ENCODE measurements at regions not wholly inside any gene's neighbourhood (a gene's known extent, or its start where the extent isn't known, plus 50 kb on each side); places are given as distances from the start of the nearest gene placed in this dataset.

GRCh38 chr10:71075759-71076472, 136.5 kb upstream of the UNC5B start:
- FAIRE-seq (no peak), ATAC-seq (no peak), DNase-seq (ENCODE audit: extremely low read depth in 1 of 4, low spot score in 3 of 4) (no peak)
- no peaks in the 10 kb centered on the region for H3K79me2 ChIP-seq (ENCODE audit: control insufficient read depth, insufficient read depth, low read length)
- peaks cover 34 to 84% of the 10 kb centered on the region in 2 experiments for H3K27me3 ChIP-seq (ENCODE audit: control insufficient read depth in 2 of 2, insufficient read depth in 2 of 2, low read length in 2 of 2)
- no peak overlapping the region for H3K9ac ChIP-seq (ENCODE audit: insufficient read depth in 1 of 2, low read depth in 2 of 2, low read length in 2 of 2)
- no peaks in the 10 kb centered on the region for H3K4me1 ChIP-seq (replicated peaks in 1 of 2; ENCODE audit: control insufficient read depth in 2 of 2, insufficient read depth in 2 of 2, low read length in 2 of 2)
- ChIA-PET CTCF (ENCODE audit: low intra/inter-chr PET ratio) (no interaction called here), POLR2A (interaction anchor here (0.6 to 1.7 kb wide), 6 partner anchors 11 to 162 kb away, joined by 3 to 5 read pairs (median 4); no protein-coding TSS in a partner anchor)
- H2AFZ ChIP-seq (ENCODE audit: low read depth, low read length) = no peak overlapping the region
- H3K27ac ChIP-seq (ENCODE audit: extremely low read depth, low read depth, low read length) = no peak overlapping the region
- H3K9me1 ChIP-seq (ENCODE audit: control insufficient read depth, insufficient read depth, low read length) = no peaks in the 10 kb centered on the region
- H3K4me3 ChIP-seq = no peak overlapping the region
- peaks cover 40% of the 10 kb centered on the region for H4K20me1 ChIP-seq (replicated peaks; ENCODE audit: control insufficient read depth, insufficient read depth, low read length)
- no peak overlapping the region for H3K4me2 ChIP-seq (ENCODE audit: insufficient read depth, low read length)
- no TSS peak for BruUV-seq (replicated peaks)
- no peaks in the 10 kb centered on the region for H3K36me3 ChIP-seq (ENCODE audit: control insufficient read depth, insufficient read depth, low read length)
- TF ChIP-seq RBM25 (IDR thresholded peaks at IDR 0.05; ENCODE audit: low read depth, low read length, severe bottlenecking) (peak; percentile 65), RAD21 (CRISPR knock-in tag; conservative IDR thresholded peaks at IDR 0.05 in 1 of 2, IDR thresholded peaks at IDR 0.05 in 1 of 2) (no peak), FOXO4 (CRISPR knock-in tag; IDR thresholded peaks at IDR 0.05) (no peak)
- intact Hi-C loops (cut with micrococcal nuclease) (no loop called here), in situ Hi-C loops (cut with MboI) (no loop called here)
- no peaks in the 10 kb centered on the region for H3K9me3 ChIP-seq (replicated peaks; ENCODE audit: control insufficient read depth, insufficient read depth, low read depth, low read length)
- WGBS (ENCODE audit: insufficient coverage, low coverage, missing lambda C conversion rate) = under 1% methylated on average over 15 of the region's 15 CpGs

All from K562 (cell line).